ENCODE measurements at regions not wholly inside any gene's neighbourhood (a gene's known extent, or its start where the extent isn't known, plus 50 kb on each side); places are given as distances from the start of the nearest gene placed in this dataset.
"Not testable (repeated sequence)": the region's sequence is repeated elsewhere in the genome, so short reads cannot be mapped to it uniquely, and the experiment has no call there.

- ChIA-PET POLR2A (no interaction called here), CTCF (no interaction called here)
- Mint-ChIP-seq H3K4me3 (no peak overlapping the region), H3K9me3 (peaks cover 10% of the 10 kb centered on the region), H3K36me3 (ENCODE audit: low read depth) (no peaks in the 10 kb centered on the region), H3K4me1 (no peaks in the 10 kb centered on the region), H3K27me3 (no peaks in the 10 kb centered on the region), H3K27ac (no peak overlapping the region)
- intact Hi-C loops (cut with micrococcal nuclease) = no loop called here
- TF ChIP-seq, protein P1, sequence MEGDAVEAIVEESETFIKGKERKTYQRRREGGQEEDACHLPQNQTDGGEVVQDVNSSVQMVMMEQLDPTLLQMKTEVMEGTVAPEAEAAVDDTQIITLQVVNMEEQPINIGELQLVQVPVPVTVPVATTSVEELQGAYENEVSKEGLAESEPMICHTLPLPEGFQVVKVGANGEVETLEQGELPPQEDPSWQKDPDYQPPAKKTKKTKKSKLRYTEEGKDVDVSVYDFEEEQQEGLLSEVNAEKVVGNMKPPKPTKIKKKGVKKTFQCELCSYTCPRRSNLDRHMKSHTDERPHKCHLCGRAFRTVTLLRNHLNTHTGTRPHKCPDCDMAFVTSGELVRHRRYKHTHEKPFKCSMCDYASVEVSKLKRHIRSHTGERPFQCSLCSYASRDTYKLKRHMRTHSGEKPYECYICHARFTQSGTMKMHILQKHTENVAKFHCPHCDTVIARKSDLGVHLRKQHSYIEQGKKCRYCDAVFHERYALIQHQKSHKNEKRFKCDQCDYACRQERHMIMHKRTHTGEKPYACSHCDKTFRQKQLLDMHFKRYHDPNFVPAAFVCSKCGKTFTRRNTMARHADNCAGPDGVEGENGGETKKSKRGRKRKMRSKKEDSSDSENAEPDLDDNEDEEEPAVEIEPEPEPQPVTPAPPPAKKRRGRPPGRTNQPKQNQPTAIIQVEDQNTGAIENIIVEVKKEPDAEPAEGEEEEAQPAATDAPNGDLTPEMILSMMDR (IDR thresholded peaks at IDR 0.05) = no peak
- ATAC-seq (ENCODE audit: low read depth) = no peak
- no peak for DNase-seq
Measured at GRCh38 chr13:82480415-82480814, 1401.9 kb downstream of the SLITRK1 start.

DNA sequence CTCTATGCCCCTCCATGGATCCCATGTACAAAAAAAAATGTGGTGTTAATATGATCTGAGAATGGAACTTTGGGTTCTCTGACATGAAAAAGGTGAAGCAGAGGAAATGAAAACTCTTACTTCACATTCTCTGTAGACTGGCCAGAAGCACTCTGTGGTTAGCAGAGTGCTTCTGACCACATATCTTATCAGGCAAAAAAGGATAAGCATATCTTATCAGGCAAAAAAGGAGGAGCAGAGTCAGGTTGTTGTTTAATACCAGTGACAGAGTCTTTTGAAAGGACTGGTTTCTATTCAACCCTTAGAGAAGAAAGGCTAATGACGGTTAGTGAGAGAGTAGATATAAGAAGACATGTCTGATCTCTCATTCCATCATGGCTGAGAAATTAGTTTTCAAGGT lies 1404.8 kb downstream of the SLITRK1 start:
- Mint-ChIP-seq H3K27ac (no peak overlapping the region), H3K4me3 (no peak overlapping the region), H3K4me1 (no peaks in the 10 kb centered on the region), H3K27me3 (no peaks in the 10 kb centered on the region), H3K36me3 (ENCODE audit: low read depth) (no peaks in the 10 kb centered on the region), H3K9me3 (peaks cover 9% of the 10 kb centered on the region)
- no peak for DNase-seq
- intact Hi-C loops (cut with micrococcal nuclease) = no loop called here
- ChIA-PET POLR2A (no interaction called here), CTCF (no interaction called here)
- ATAC-seq (ENCODE audit: low read depth) = no peak
- TF ChIP-seq, protein P1 (IDR thresholded peaks at IDR 0.05) = no peak

GRCh38 chr13:82467626-82468025 lies 1414.6 kb downstream of the SLITRK1 start:
- Mint-ChIP-seq H3K9me3 (peaks cover 12% of the 10 kb centered on the region), H3K27ac (no peak overlapping the region), H3K4me1 (no peaks in the 10 kb centered on the region), H3K27me3 (no peaks in the 10 kb centered on the region), H3K36me3 (ENCODE audit: low read depth) (no peaks in the 10 kb centered on the region), H3K4me3 (no peak overlapping the region)
- DNase-seq (no peak), ATAC-seq (ENCODE audit: low read depth) (no peak)
- TF ChIP-seq, protein P1 (IDR thresholded peaks at IDR 0.05) = no peak
- intact Hi-C loops (cut with micrococcal nuclease) = no loop called here
- POLR2A ChIA-PET = no interaction called here
- CTCF ChIA-PET = no interaction called here

- H3K4me3 Mint-ChIP-seq; H3K36me3 Mint-ChIP-seq (ENCODE audit: low read depth); H3K4me1 Mint-ChIP-seq; DNase-seq; H3K27me3 Mint-ChIP-seq; ATAC-seq (ENCODE audit: low read depth); POLR2A ChIA-PET; intact Hi-C loops (cut with micrococcal nuclease); H3K27ac Mint-ChIP-seq; CTCF ChIA-PET; H3K9me3 Mint-ChIP-seq: not testable (repeated sequence)
Measured at GRCh38 chr13:82459575-82459974, 1422.7 kb downstream of the SLITRK1 start.

DNA sequence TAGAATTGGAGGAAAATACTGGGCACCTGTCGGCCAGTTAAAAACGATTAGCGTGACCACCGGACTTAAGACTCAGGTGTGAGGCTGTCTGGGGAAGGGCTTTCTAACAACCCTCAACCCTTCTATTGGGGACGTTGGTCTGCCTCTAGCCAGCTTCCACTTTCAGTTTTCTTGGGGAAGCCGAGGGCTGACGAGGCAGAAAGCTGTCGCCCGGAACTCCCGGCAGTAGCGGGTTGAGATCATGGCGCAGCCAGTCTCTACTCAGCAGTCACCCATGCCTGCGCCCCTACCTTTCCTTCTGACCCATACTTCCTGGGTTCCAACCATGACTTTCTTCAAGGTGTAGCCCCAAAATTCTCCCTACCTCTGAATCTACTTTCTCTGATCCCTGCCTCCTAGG lies 1424.1 kb downstream of the SLITRK1 start:
- intact Hi-C loops (cut with micrococcal nuclease) = no loop called here
- Mint-ChIP-seq H3K4me1 (no peaks in the 10 kb centered on the region), H3K4me3 (no peak overlapping the region), H3K9me3 (peaks cover 7% of the 10 kb centered on the region), H3K27ac (no peak overlapping the region), H3K36me3 (ENCODE audit: low read depth) (no peaks in the 10 kb centered on the region), H3K27me3 (no peaks in the 10 kb centered on the region)
- DNase-seq (no peak), ATAC-seq (ENCODE audit: low read depth) (no peak)
- ChIA-PET POLR2A (no interaction called here), CTCF (no interaction called here)
- TF ChIP-seq, protein P1 (IDR thresholded peaks at IDR 0.05) = no peak

GRCh38 chr13:82457548-82457947 lies 1424.7 kb downstream of the SLITRK1 start:
- CTCF ChIA-PET; H3K27ac Mint-ChIP-seq; H3K4me1 Mint-ChIP-seq; H3K4me3 Mint-ChIP-seq; POLR2A ChIA-PET; H3K27me3 Mint-ChIP-seq; ATAC-seq (ENCODE audit: low read depth); H3K36me3 Mint-ChIP-seq (ENCODE audit: low read depth); intact Hi-C loops (cut with micrococcal nuclease); DNase-seq; H3K9me3 Mint-ChIP-seq: not testable (repeated sequence)
